NCI-H1092 (cell line): ENCODE measurements at regions not wholly inside any gene's neighbourhood (a gene's known extent, or its start where the extent isn't known, plus 50 kb on each side); places are given as distances from the start of the nearest gene placed in this dataset.

Experiments
- DNase-seq: peaks from one replicate; lab custom pipeline; 2025; lab: John Stamatoyannopoulos, UW

- no peak for DNase-seq
These were observed 1329.5 kb upstream of the CDH8 start for GRCh38 chr16:63365649-63366304.

GRCh38 chr16:63363738-63364137, 1327.5 kb upstream of the CDH8 start:
- DNase-seq: no peak

GRCh38 chr16:63361032-63361624, 1324.9 kb upstream of the CDH8 start:
- peak; percentile 41 for DNase-seq

- no peak for DNase-seq
These were observed 1313.7 kb upstream of the CDH8 start for GRCh38 chr16:63349961-63350360.

GRCh38 chr16:63346000-63346399, 1309.8 kb upstream of the CDH8 start:
- no peak for DNase-seq

GRCh38 chr16:63337264-63337663, 1301.0 kb upstream of the CDH8 start:
- DNase-seq: no peak

- DNase-seq: no peak
These were observed 1294.9 kb upstream of the CDH8 start for GRCh38 chr16:63331111-63331510.

- no peak for DNase-seq
These were observed 1290.6 kb upstream of the CDH8 start for GRCh38 chr16:63326736-63327339.

GRCh38 chr16:63323722-63324705, 1287.8 kb upstream of the CDH8 start:
- no peak for DNase-seq

GRCh38 chr16:63323055-63323454, 1286.8 kb upstream of the CDH8 start:
- no peak for DNase-seq

GRCh38 chr16:63315229-63315628, 1279.0 kb upstream of the CDH8 start:
- DNase-seq: no peak

GRCh38 chr16:63312346-63312745, 1276.1 kb upstream of the CDH8 start:
- DNase-seq: no peak

- DNase-seq: no peak
These were observed 1275.1 kb upstream of the CDH8 start for GRCh38 chr16:63311313-63311712.

GRCh38 chr16:63302811-63303210, 1266.6 kb upstream of the CDH8 start:
- no peak for DNase-seq

- no peak for DNase-seq
These were observed 1265.1 kb upstream of the CDH8 start for GRCh38 chr16:63301349-63301748.

GRCh38 chr16:63298993-63299392, 1262.8 kb upstream of the CDH8 start:
- DNase-seq: no peak

GRCh38 chr16:63292036-63292435, 1255.8 kb upstream of the CDH8 start:
- no peak for DNase-seq

- DNase-seq: peak; percentile 9
These were observed 1253.7 kb upstream of the CDH8 start for GRCh38 chr16:63289834-63290460.

GRCh38 chr16:63287401-63287800, 1251.2 kb upstream of the CDH8 start:
- DNase-seq: no peak

- DNase-seq: no peak
These were observed 1247.5 kb upstream of the CDH8 start for GRCh38 chr16:63283721-63284120.

- no peak for DNase-seq
These were observed 1208.4 kb upstream of the CDH8 start for GRCh38 chr16:63244631-63245030.

GRCh38 chr16:63241497-63242028, 1205.3 kb upstream of the CDH8 start:
- DNase-seq: no peak
